Mucosa of rectum (tissue), 2 donors: ENCODE measurements at regions not wholly inside any gene's neighbourhood (a gene's known extent, or its start where the extent isn't known, plus 50 kb on each side); places are given as distances from the start of the nearest gene placed in this dataset.
A peak's percentile ranks its signal among the peaks of the same experiment; 100 is the strongest.

Source experiments
- H3K27ac ChIP-seq, 2 donors: one replicate each; pipeline ENCODE4 v1.7.0; 2013; ENCODE audit warnings: inconsistent platforms in 2 of 2, low read depth in 2 of 2, low read length in 2 of 2
- H3K27me3 ChIP-seq, 2 donors: one replicate each; pipeline ENCODE4 v1.7.0; 2013; ENCODE audit warnings: low read length in 2 of 2; ENCODE audit not compliant: control insufficient read depth in 2 of 2, insufficient read depth in 2 of 2
- H3K36me3 ChIP-seq, 2 donors: one replicate each; pipeline ENCODE4 v1.7.0; 2013; ENCODE audit warnings: low read length in 2 of 2; ENCODE audit not compliant: control insufficient read depth in 2 of 2, insufficient read depth in 2 of 2
- H3K4me1 ChIP-seq, 2 donors: one replicate each; pipeline ENCODE4 v1.7.0; 2013; ENCODE audit warnings: low read length in 2 of 2, mild to moderate bottlenecking in 1 of 2; ENCODE audit not compliant: control insufficient read depth in 2 of 2, insufficient read depth in 2 of 2
- H3K4me3 ChIP-seq, 2 donors: one replicate each; pipeline ENCODE4 v1.7.0; 2013; ENCODE audit warnings: low read length in 2 of 2
- H3K9ac ChIP-seq, 2 donors: one replicate each; pipeline ENCODE4 v1.7.0; 2013; ENCODE audit warnings: low read length in 2 of 2, low read depth in 1 of 2, mild to moderate bottlenecking in 1 of 2
- H3K9me3 ChIP-seq, 2 donors: one replicate each; pipeline ENCODE4 v1.7.0; 2013; ENCODE audit warnings: low read length in 2 of 2; ENCODE audit not compliant: control insufficient read depth in 2 of 2
- donor health status: healthy.
- donor health status: Normal muscosa, but diverticular disease.

DNA sequence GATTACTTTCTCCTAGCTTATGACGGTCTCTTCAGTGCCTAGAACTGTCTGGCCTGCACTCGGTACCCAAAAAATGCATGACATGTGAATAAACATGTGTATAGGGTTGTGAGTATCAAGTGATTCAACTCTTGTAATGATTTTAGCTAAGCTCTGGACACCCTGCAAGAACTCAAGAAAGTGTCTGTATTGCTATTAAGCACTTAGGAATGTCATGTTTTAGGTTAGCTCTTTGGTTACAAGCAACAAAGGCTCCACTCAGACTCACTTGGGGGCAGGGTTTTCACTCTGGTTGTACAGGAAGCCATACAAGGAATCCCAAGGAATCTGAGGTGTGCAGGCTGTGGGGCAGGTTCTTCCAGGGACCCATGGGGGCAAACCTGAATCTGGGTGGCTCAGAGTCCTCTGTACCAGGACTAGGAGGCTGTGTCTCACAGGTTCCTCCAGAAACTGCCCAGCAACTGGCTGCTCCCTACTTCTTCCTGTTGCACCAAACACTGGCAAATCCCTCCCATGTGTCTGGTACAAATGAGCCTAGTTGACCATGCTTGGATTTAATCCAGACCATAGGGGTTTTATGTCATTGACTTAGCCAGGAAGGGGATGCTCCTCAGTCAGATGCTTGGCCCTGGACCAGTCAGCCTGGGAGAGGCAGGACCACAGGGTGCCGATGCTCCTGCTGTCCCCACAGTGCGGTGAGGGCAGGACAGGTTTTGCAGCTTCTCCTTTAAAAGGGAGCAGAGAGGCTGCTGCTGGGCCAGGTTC, 77.9 kb upstream of the CDH4 start:
- Histone ChIP-seq H3K4me1 (peaks cover 0 to 4% of the 10 kb centered on the region in 2 donors), H3K36me3 (no peaks in the 10 kb centered on the region), H3K27ac (no peak overlapping the region), H3K9ac (no peak overlapping the region), H3K4me3 (no peak overlapping the region), H3K9me3 (peaks cover 0 to 2% of the 10 kb centered on the region in 2 donors), H3K27me3 (no peaks in the 10 kb centered on the region)

DNA sequence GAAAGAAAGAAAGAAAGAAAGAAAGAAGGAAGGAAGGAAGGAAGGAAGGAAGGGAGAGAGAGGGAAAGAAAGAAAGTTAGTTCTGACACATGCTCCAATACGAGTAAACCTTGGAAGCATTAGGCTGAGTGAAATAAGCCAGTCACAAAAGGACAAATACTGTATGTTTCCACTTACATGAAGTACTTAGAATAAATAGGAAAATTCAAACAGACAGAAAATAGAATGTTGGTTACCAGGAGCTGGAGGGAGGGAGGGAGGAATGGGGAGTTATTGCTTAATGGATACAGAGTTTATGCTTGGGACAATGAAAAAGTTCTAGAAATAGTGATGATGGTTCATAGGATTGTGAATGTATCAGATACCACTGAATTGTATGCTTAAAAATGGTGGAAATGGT, 75.2 kb upstream of the CDH4 start:
- Histone ChIP-seq H3K9ac (no peak overlapping the region), H3K27ac (no peak overlapping the region)

DNA sequence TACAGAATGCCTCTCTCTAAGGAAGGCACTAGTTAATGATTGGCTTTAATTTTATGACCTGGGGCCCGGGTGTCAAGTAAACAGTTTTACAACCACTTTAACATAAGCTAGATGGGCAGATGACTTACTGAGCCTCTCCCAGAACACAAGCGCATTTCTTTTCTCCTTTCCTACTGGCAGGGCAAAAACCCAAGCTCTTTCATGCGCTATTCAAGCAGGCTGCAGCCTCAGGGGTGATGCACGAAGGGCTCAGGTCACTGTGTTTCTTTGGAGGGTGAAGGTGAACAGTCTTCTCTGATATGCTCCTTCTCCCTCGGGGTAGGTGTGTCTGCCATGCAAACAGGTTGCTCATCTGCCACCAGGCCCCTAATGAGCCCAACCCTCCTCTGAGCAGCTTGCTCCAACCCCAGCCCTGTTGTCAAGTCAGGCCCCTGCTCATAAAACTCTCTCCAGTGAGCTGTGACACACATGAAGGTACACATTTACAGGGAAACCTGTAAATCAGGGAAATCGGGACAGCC, 73.5 kb upstream of the CDH4 start:
- peak overlapping the region; percentile 20 to 26 for H3K27ac ChIP-seq
- peaks cover 0 to 4% of the 10 kb centered on the region in 2 donors for H3K4me1 ChIP-seq
- H3K9me3 ChIP-seq: peaks cover 0 to 2% of the 10 kb centered on the region in 2 donors
- peak overlapping the region in 1 of 2 donors; percentile 31 for H3K4me3 ChIP-seq
- H3K36me3 ChIP-seq: no peaks in the 10 kb centered on the region
- no peaks in the 10 kb centered on the region for H3K27me3 ChIP-seq
- no peak overlapping the region for H3K9ac ChIP-seq

More for the DNA sequence above, 75.2 kb upstream of the CDH4 start:
- no peak overlapping the region for H3K4me3 ChIP-seq
- H3K4me1 ChIP-seq: peaks cover 0 to 4% of the 10 kb centered on the region in 2 donors
- H3K27me3 ChIP-seq: no peaks in the 10 kb centered on the region
- peaks cover 0 to 2% of the 10 kb centered on the region in 2 donors for H3K9me3 ChIP-seq
- H3K36me3 ChIP-seq: no peaks in the 10 kb centered on the region

DNA sequence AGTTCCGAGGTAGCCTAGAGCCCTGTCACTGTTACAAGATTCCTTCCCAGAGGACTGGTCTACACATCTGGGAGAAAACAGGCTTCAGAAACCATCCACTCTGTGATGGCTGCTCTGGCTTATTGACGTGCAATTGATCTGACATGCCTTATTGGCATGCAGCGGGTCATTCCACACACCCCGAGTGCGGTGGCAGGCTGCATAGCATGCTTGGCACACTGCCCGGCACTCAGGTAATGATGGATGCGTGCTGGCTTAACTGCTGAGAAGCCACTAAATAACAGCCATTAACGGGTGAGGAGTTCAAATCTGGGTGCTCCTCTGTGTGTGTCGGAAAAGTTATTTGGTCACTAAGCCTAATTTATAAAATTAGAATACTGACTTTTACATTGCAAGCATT, 67.9 kb upstream of the CDH4 start:
- H3K27ac ChIP-seq: no peak overlapping the region
- no peak overlapping the region for H3K9ac ChIP-seq
- H3K27me3 ChIP-seq: peaks cover 0 to 2% of the 10 kb centered on the region in 2 donors
- H3K4me3 ChIP-seq: no peak overlapping the region
- H3K9me3 ChIP-seq: no peaks in the 10 kb centered on the region
- H3K36me3 ChIP-seq: no peaks in the 10 kb centered on the region
- H3K4me1 ChIP-seq: no peaks in the 10 kb centered on the region

DNA sequence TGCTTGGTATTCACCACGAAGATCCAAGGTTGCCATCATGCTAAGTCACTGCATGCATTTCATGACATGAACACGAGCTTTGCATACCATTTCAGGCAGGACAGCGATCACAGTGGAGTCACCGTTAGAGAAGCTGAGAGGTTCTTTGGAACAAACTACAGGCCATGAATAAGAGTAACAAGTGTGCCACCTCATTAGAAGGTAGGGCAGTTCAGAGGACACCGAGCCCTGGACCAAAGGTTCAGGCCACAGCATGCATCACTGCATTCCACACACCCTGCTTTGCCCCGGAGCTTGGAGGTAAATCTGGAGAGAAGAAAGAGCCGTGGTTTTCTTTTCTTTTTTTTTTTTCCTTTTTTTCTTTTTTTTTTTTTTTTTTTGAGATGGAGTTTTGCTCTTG, 66.9 kb upstream of the CDH4 start:
- H3K4me3 ChIP-seq: no peak overlapping the region
- peaks cover 0 to 2% of the 10 kb centered on the region in 2 donors for H3K27me3 ChIP-seq
- H3K9ac ChIP-seq: no peak overlapping the region
- no peaks in the 10 kb centered on the region for H3K36me3 ChIP-seq
- H3K9me3 ChIP-seq: no peaks in the 10 kb centered on the region
- no peak overlapping the region for H3K27ac ChIP-seq
- no peaks in the 10 kb centered on the region for H3K4me1 ChIP-seq

DNA sequence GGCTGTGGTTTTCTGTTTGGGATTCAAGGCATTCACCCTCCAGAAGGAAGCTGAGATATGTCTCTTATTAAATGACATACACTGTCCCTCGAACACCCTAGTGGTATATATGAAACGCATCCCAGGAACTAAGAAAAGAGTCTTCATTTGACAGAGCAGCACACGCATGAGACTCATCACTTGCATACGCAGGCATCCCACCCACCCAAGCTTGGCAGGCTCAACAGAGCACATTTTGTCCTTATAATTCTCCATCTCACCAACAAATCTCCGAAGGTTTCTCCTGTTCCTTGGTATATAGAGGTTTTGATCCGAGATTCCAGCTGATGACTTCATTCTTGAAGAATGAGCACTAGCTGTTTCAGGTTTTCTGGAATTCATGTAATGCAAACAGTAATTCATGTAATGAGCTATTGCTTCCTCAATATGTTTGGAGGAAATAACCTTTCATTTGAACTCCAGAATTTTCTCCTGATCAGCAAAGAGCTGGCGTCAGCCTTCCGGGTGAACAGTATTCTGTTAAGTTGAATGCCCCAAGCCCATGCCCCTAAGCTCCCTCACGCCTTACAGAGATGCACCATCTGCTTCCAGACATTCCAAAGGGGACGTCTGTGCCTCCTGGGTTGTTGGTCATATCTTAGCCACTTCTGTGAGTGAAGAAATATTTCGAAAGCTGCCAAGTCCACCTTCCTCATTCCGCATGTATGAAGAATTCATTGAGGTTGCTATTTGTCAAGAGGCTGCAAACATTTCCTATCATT, 66.0 kb upstream of the CDH4 start:
- Histone ChIP-seq H3K9ac (no peak overlapping the region), H3K27me3 (peaks cover 0 to 2% of the 10 kb centered on the region in 2 donors), H3K27ac (no peak overlapping the region), H3K9me3 (no peaks in the 10 kb centered on the region), H3K4me3 (no peak overlapping the region), H3K36me3 (no peaks in the 10 kb centered on the region), H3K4me1 (no peaks in the 10 kb centered on the region)

DNA sequence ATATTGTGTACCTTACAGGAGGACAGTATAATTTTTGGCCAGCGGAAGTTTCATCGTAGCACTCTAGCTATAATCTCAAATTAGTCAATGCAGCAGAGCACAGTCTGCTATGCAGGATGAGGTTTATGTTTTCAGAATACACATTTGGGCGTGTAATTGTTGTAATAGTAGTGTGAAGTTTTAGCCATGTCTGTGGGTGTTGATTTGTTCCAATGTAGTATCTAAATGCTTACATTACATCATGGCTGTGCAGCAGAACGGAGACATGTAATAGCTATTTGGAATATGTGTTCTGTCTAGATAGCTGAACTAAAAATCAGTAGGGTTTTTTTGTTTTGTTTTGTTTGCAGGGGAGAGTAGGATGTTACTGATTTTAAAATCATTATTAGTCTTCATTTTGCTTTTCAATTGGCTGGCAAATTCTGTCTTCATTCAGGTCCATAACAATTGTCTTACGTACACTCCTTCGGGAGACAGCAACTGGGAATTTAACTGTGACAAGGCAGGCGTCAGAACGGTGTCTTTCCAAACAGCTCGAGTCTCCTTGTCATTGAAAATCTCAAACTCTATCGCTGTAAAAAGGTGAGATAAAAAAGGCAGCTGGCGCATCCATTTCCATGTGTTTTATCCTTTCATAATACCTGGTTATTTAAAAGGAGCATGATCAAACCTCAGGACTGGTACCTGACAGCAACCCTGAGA, 65.1 kb upstream of the CDH4 start:
- no peak overlapping the region for H3K27ac ChIP-seq
- H3K4me3 ChIP-seq: no peak overlapping the region
- H3K4me1 ChIP-seq: no peaks in the 10 kb centered on the region
- no peak overlapping the region for H3K9ac ChIP-seq
- H3K36me3 ChIP-seq: no peaks in the 10 kb centered on the region
- no peaks in the 10 kb centered on the region for H3K9me3 ChIP-seq
- peaks cover 0 to 2% of the 10 kb centered on the region in 2 donors for H3K27me3 ChIP-seq

DNA sequence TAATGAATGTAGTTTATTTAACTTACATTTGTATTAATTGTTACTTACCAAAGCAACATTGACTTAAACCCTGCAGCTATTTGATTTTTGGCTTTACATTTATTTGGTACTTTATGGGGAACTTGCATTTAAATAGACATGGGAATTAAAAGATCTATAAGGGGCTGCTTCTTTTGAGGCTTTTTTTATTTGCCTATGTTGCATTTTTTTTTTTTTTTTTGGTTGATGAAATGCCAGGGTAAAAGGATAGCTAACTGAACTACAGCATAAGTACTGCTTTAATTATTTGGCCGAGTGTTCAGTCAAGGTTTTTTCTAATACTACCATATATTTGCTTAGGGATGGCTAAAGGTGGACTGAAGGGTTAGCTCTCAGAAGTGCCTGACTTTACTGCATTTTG, 62.5 kb upstream of the CDH4 start:
- no peak overlapping the region for H3K4me3 ChIP-seq
- no peaks in the 10 kb centered on the region for H3K27me3 ChIP-seq
- no peaks in the 10 kb centered on the region for H3K36me3 ChIP-seq
- no peak overlapping the region for H3K27ac ChIP-seq
- H3K9me3 ChIP-seq: no peaks in the 10 kb centered on the region
- no peak overlapping the region for H3K9ac ChIP-seq
- H3K4me1 ChIP-seq: no peaks in the 10 kb centered on the region

DNA sequence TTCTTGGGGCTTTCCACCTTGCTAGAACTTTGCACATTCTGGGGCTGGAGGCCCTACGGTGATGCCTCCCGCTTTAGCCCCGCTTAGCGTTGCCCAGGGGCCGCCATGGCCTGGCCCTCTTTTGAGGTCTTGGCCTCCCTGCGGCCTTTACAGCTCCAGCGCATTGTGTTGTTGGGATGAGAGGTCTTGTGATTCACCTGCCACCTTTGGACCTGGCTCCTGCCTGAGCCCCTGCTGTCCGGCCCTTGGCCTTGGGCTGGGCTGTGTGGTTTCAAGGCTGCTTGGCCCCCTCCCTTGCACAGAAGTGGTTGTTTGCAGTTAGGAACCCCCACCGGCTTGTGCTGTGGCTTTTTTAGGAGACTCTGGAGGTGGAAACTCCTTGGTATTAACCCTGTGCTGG, 61.0 kb upstream of the CDH4 start:
- H3K27ac ChIP-seq: no peak overlapping the region
- H3K4me3 ChIP-seq: no peak overlapping the region
- H3K27me3 ChIP-seq: no peaks in the 10 kb centered on the region
- no peaks in the 10 kb centered on the region for H3K9me3 ChIP-seq
- H3K36me3 ChIP-seq: no peaks in the 10 kb centered on the region
- H3K9ac ChIP-seq: no peak overlapping the region
- H3K4me1 ChIP-seq: no peaks in the 10 kb centered on the region
